Loucy (cell line): ENCODE measurements at regions not wholly inside any gene's neighbourhood (a gene's known extent, or its start where the extent isn't known, plus 50 kb on each side); places are given as distances from the start of the nearest gene placed in this dataset.

Experiments
- H2AFZ ChIP-seq: fragments of 200-600 bp; sonication (generic); 2 replicates; pipeline ENCODE4 v1.6.0; 2016; ENCODE audit warnings: antibody characterized with exemption, mild to moderate bottlenecking, low read length, moderate library complexity
- H3F3A ChIP-seq: fragments of 200-600 bp; 2 replicates; pipeline ENCODE4 v1.6.0; 2016; ENCODE audit warnings: antibody characterized with exemption, low read depth, mild to moderate bottlenecking
- H3K27me3 ChIP-seq: fragments of 200-600 bp; sonication (generic); 2 replicates; pipeline ENCODE4 v1.6.1; 2014; ENCODE audit warnings: low read length, mild to moderate bottlenecking; ENCODE audit not compliant: insufficient read depth, poor library complexity, severe bottlenecking
- H3K36me3 ChIP-seq: fragments of 200-600 bp; sonication (generic); 2 replicates; pipeline ENCODE4 v1.6.1; 2016; ENCODE audit warnings: low read length; ENCODE audit not compliant: insufficient read depth
- H3K4me1 ChIP-seq: fragments of 200-600 bp; sonication (generic); 2 replicates; pipeline ENCODE4 v1.5.1; 2014; ENCODE audit warnings: low read length, mild to moderate bottlenecking; ENCODE audit not compliant: insufficient read depth, poor library complexity, severe bottlenecking
- H3K4me2 ChIP-seq: fragments of 200-600 bp; sonication (generic); 2 replicates; pipeline ENCODE4 v1.6.0; 2014; ENCODE audit warnings: antibody characterized with exemption, low read length, low read depth, mild to moderate bottlenecking; ENCODE audit not compliant: poor library complexity, severe bottlenecking
- H3K4me3 ChIP-seq: fragments of 200-600 bp; sonication (generic); 2 replicates; pipeline ENCODE4 v1.5.1; 2014; ENCODE audit warnings: low read length, mild to moderate bottlenecking, mixed read lengths; ENCODE audit not compliant: poor library complexity, severe bottlenecking
- H3K79me2 ChIP-seq: fragments of 200-600 bp; sonication (generic); 2 replicates; pipeline ENCODE4 v1.6.1; 2014; ENCODE audit warnings: low read length; ENCODE audit not compliant: insufficient read depth
- H3K9ac ChIP-seq: fragments of 200-600 bp; sonication (generic); 2 replicates; pipeline ENCODE4 v1.6.0; 2014; ENCODE audit warnings: mild to moderate bottlenecking, low read depth, low read length, moderate library complexity; ENCODE audit not compliant: poor library complexity, severe bottlenecking
- H3K9me2 ChIP-seq: fragments of 200-600 bp; sonication (generic); replicated peaks from 2 replicates; pipeline ENCODE4 v1.6.1; 2016; ENCODE audit warnings: low read depth, low read length, mixed read lengths
- H3K9me3 ChIP-seq: fragments of 200-600 bp; sonication (generic); 2 replicates; pipeline ENCODE4 v1.6.1; 2014; ENCODE audit warnings: mild to moderate bottlenecking, antibody characterized with exemption, low read length, low read depth; ENCODE audit not compliant: insufficient read depth
- H4K20me1 ChIP-seq: fragments of 200-600 bp; sonication (generic); 2 replicates; pipeline ENCODE4 v1.6.0; 2014; ENCODE audit warnings: antibody characterized with exemption, low read length, mild to moderate bottlenecking; ENCODE audit not compliant: insufficient read depth, poor library complexity, severe bottlenecking
- EZH2phosphoT487 ChIP-seq: fragments of 200-600 bp; IDR thresholded peaks from 2 replicates; pipeline ENCODE4 v1.6.1; 2018; ENCODE audit warnings: antibody characterized with exemption, mild to moderate bottlenecking, moderate library complexity, borderline replicate concordance
- TF ChIP-seq, protein P1 (sequence below): fragments of 200-600 bp; sonication (generic); conservative IDR thresholded peaks from 2 replicates; pipeline ENCODE4 v1.5.1; 2014; ENCODE audit warnings: mild to moderate bottlenecking, antibody characterized with exemption, low read length

DNA sequence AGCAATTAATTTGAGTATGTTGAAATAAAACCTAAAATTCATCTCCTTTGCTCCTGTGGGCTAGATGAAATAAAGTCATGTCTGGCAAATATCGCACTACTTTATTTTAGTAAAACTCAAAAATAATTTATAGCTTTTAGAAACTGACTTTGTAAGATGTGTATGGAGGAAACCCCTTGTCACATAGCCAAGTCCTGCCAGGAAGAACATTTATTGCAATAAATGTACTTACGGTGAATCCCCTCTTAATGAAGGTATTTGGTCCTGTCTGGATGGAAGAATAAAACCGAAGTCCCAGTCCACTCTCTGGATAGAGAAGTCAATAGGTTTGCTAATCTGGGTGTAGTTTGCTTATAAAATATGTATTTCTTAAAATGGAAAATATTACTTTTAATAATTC, 1226.8 kb upstream of the MAP3K7 start:
- H3K4me1 ChIP-seq: no peaks in the 10 kb centered on the region
- no peaks in the 10 kb centered on the region for H4K20me1 ChIP-seq
- no peak overlapping the region for H3K9ac ChIP-seq
- H2AFZ ChIP-seq: no peak overlapping the region
- no peaks in the 10 kb centered on the region for H3F3A ChIP-seq
- no peaks in the 10 kb centered on the region for H3K9me3 ChIP-seq
- no peaks in the 10 kb centered on the region for H3K79me2 ChIP-seq
- no peak overlapping the region for H3K4me2 ChIP-seq
- no peaks in the 10 kb centered on the region for H3K27me3 ChIP-seq
- no peak for TF ChIP-seq EZH2phosphoT487
- TF ChIP-seq, protein P1, sequence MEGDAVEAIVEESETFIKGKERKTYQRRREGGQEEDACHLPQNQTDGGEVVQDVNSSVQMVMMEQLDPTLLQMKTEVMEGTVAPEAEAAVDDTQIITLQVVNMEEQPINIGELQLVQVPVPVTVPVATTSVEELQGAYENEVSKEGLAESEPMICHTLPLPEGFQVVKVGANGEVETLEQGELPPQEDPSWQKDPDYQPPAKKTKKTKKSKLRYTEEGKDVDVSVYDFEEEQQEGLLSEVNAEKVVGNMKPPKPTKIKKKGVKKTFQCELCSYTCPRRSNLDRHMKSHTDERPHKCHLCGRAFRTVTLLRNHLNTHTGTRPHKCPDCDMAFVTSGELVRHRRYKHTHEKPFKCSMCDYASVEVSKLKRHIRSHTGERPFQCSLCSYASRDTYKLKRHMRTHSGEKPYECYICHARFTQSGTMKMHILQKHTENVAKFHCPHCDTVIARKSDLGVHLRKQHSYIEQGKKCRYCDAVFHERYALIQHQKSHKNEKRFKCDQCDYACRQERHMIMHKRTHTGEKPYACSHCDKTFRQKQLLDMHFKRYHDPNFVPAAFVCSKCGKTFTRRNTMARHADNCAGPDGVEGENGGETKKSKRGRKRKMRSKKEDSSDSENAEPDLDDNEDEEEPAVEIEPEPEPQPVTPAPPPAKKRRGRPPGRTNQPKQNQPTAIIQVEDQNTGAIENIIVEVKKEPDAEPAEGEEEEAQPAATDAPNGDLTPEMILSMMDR: no peak
- no peak overlapping the region for H3K4me3 ChIP-seq
- no peaks in the 10 kb centered on the region for H3K9me2 ChIP-seq
- no peaks in the 10 kb centered on the region for H3K36me3 ChIP-seq

DNA sequence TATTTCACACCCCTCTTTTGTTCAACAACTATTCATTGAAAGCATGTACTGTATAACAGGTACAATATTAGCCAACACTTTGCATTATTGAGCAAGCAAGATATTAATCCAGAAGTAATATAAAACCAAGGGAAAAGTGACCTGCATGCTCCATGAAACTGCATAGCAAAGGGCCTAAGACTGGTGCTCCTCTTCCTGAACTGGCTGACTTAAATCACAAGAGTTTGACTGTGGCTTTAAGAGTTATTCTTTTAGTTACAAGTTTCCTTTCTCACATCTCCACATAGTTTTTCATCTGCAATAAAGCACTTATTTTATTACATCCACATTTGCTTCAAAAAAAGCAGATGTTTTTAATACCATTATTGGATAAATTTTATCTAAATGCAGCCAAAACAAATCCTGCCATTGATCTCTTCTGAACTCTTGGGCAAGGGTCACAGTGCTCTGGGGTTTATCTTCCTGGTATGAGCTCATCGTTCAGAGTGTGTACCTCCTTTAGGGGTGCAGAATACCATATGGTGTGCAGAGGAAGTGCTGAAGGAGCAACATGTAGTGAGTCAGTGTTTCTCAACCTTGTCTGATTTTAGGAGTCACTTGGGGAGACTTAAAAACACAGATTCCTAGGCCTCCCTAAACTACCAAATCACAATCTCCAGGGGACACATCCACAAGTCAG, 1225.9 kb upstream of the MAP3K7 start:
- Histone ChIP-seq H3F3A (no peaks in the 10 kb centered on the region), H3K27me3 (no peaks in the 10 kb centered on the region), H3K9me3 (no peaks in the 10 kb centered on the region), H3K4me1 (no peaks in the 10 kb centered on the region), H3K9ac (no peak overlapping the region), H3K4me3 (no peak overlapping the region), H4K20me1 (no peaks in the 10 kb centered on the region), H3K36me3 (no peaks in the 10 kb centered on the region), H3K79me2 (no peaks in the 10 kb centered on the region), H3K4me2 (no peak overlapping the region), H3K9me2 (no peaks in the 10 kb centered on the region), H2AFZ (no peak overlapping the region)
- TF ChIP-seq, protein P1: no peak
- no peak for TF ChIP-seq EZH2phosphoT487

DNA sequence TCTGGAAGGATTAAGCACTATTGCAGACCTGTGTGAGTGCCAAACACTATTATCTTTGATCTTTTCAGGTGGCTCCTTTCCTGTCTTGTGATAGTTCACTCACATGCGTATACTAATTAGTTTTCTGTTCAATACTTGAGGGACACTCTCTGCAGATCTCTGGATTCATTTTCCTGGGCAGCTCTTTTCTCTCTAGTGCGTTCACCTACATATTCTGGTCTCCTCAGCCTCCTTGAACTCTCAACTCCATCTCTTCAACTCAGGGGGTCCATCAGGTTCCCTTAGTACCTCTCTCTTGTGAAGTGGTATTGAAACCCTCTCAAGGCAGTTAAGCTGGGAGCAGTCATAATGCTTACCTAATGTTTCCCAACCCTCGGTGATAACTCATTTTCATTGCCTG, 1218.1 kb upstream of the MAP3K7 start:
- no peaks in the 10 kb centered on the region for H4K20me1 ChIP-seq

More for the DNA sequence above, 1218.1 kb upstream of the MAP3K7 start:
- Histone ChIP-seq H3K4me1 (no peaks in the 10 kb centered on the region), H3K9me2 (no peaks in the 10 kb centered on the region), H2AFZ (no peak overlapping the region), H3K79me2 (no peaks in the 10 kb centered on the region), H3K4me2 (no peak overlapping the region), H3K9me3 (no peaks in the 10 kb centered on the region), H3F3A (no peaks in the 10 kb centered on the region), H3K4me3 (no peak overlapping the region), H3K36me3 (no peaks in the 10 kb centered on the region), H3K27me3 (no peaks in the 10 kb centered on the region), H3K9ac (no peak overlapping the region)
- no peak for TF ChIP-seq EZH2phosphoT487
- TF ChIP-seq, protein P1: no peak
